PFSK-1 (cell line): ENCODE measurements at regions not wholly inside any gene's neighbourhood (a gene's known extent, or its start where the extent isn't known, plus 50 kb on each side); places are given as distances from the start of the nearest gene placed in this dataset.

Experiments
- FOXP2 ChIP-seq: optimal IDR thresholded peaks from 2 replicates; pipeline ENCODE3; 2011; ENCODE audit warnings: borderline replicate concordance, control low read depth, inconsistent platforms; ENCODE audit not compliant: insufficient read depth; ENCODE audit errors: extremely low read length, extremely low read depth
- POLR2AphosphoS5 ChIP-seq: IDR thresholded peaks from 2 replicates; pipeline ENCODE4 v1.6.1; 2012; ENCODE audit warnings: low read depth, mild to moderate bottlenecking, control low read depth, low read length, moderate library complexity
- SIN3A ChIP-seq: IDR thresholded peaks from 2 replicates; pipeline ENCODE4 v1.6.1; 2012; ENCODE audit warnings: mild to moderate bottlenecking, low read length, moderate library complexity, borderline replicate concordance; ENCODE audit not compliant: insufficient read depth
- TAF1 ChIP-seq: IDR thresholded peaks from 2 replicates; pipeline ENCODE4 v1.6.1; 2012; ENCODE audit warnings: low read length, control low read depth, borderline replicate concordance; ENCODE audit not compliant: insufficient read depth
- TF ChIP-seq, protein P1 (sequence below), 2 experiments: IDR thresholded peaks; 2 replicates each; pipeline versions ENCODE4 v1.6.1 to v1.8.0; 2011 to 2012; ENCODE audit warnings: low read depth in 2 of 2, low read length in 2 of 2, control low read depth in 1 of 2, inconsistent platforms in 1 of 2, mild to moderate bottlenecking in 1 of 2, moderate library complexity in 1 of 2; ENCODE audit not compliant: insufficient read depth in 1 of 2

DNA sequence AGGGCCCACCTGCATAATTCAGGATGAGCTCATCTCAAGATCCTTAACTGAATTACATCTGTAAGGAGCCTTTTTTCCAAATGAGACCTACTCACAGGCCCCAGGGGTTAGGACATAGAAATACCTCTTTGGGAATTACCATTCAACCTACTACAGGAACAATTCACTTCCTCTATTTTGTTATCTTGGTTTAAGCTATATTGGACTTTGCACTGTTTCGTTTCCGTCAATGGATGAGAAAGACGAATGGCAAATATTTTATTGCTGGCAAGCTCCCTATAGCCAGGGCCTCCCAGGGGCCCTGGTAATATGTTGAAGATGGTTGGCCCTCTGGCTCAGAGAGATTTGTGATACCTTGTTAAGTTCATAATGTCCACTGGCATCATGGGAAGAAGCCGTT lies 384.2 kb upstream of the DUSP10 start:
- no peak for TF ChIP-seq TAF1
- TF ChIP-seq FOXP2 = no peak
- no peak for TF ChIP-seq POLR2AphosphoS5
- TF ChIP-seq, protein P1, sequence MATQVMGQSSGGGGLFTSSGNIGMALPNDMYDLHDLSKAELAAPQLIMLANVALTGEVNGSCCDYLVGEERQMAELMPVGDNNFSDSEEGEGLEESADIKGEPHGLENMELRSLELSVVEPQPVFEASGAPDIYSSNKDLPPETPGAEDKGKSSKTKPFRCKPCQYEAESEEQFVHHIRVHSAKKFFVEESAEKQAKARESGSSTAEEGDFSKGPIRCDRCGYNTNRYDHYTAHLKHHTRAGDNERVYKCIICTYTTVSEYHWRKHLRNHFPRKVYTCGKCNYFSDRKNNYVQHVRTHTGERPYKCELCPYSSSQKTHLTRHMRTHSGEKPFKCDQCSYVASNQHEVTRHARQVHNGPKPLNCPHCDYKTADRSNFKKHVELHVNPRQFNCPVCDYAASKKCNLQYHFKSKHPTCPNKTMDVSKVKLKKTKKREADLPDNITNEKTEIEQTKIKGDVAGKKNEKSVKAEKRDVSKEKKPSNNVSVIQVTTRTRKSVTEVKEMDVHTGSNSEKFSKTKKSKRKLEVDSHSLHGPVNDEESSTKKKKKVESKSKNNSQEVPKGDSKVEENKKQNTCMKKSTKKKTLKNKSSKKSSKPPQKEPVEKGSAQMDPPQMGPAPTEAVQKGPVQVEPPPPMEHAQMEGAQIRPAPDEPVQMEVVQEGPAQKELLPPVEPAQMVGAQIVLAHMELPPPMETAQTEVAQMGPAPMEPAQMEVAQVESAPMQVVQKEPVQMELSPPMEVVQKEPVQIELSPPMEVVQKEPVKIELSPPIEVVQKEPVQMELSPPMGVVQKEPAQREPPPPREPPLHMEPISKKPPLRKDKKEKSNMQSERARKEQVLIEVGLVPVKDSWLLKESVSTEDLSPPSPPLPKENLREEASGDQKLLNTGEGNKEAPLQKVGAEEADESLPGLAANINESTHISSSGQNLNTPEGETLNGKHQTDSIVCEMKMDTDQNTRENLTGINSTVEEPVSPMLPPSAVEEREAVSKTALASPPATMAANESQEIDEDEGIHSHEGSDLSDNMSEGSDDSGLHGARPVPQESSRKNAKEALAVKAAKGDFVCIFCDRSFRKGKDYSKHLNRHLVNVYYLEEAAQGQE (IDR thresholded peaks at IDR 0.05; ENCODE audit: insufficient read depth in 1 of 2, low read depth in 2 of 2, low read length in 2 of 2) = no peak
- no peak for TF ChIP-seq SIN3A

DNA sequence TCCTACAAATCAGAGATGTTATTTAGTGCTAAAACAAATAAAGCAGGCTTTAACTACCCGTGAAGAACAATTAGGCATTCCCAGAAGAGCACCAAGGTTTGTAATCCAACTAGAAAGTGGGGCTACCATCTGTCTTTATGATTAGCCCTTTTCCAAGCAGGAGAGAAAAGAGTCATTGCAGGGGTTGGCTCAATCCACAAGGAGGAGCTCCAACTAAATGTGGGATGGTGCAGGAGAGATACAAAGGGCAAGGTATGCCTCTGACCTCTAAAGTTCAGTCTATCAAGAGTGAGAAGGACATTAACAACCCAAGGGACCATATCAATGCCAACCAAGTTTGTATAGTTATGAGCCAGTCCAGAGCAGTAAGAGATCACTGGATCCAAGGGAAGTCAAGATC lies 382.7 kb upstream of the DUSP10 start:
- TF ChIP-seq TAF1 = no peak
- TF ChIP-seq POLR2AphosphoS5 = no peak
- TF ChIP-seq, protein P1 (IDR thresholded peaks at IDR 0.05; ENCODE audit: insufficient read depth in 1 of 2, low read depth in 2 of 2, low read length in 2 of 2) = no peak
- no peak for TF ChIP-seq SIN3A
- no peak for TF ChIP-seq FOXP2

DNA sequence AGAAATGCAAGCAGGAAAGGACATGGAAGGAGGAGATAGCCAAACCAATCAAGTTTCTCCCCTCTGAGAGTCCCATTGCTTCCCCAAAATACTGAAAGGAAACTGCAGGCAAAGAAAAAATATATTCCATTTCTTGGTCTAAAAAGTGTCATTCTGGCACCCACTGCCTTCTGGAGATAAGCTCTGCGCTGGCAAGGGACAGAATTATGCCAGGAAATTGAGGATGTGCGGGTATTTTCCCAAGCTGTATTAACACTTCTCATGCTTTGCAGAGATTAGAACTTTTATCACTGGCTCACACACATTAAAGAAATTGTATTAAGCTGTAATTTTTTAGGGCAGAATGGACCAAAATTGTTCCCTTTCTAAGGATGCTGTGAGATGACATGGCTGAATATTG lies 381.2 kb upstream of the DUSP10 start:
- TF ChIP-seq POLR2AphosphoS5 = no peak
- no peak for TF ChIP-seq SIN3A
- no peak for TF ChIP-seq TAF1
- TF ChIP-seq FOXP2 = no peak
- TF ChIP-seq, protein P1 (IDR thresholded peaks at IDR 0.05; ENCODE audit: insufficient read depth in 1 of 2, low read depth in 2 of 2, low read length in 2 of 2) = no peak

DNA sequence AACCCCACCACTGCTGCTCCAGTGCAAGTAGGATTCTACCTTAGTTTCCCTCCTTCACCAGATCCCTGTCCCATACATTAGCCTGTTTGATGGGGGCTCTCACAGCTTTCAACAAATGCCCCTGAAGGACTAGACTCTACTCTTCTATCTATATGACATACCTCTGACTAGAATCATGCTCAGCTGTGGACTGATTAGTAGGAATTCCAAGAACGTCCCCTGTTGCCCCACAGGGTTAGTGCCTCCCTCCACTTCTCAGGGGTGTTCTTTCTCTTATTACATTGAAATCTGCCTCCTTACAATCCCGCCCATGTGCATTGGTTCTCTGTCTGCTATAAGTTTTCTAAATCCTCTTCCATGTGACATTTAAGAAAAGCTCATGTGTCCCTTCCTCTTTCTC lies 375.9 kb upstream of the DUSP10 start:
- TF ChIP-seq SIN3A = no peak
- TF ChIP-seq, protein P1 (IDR thresholded peaks at IDR 0.05; ENCODE audit: insufficient read depth in 1 of 2, low read depth in 2 of 2, low read length in 2 of 2) = no peak
- TF ChIP-seq FOXP2 = no peak
- TF ChIP-seq POLR2AphosphoS5 = no peak
- TF ChIP-seq TAF1 = no peak

DNA sequence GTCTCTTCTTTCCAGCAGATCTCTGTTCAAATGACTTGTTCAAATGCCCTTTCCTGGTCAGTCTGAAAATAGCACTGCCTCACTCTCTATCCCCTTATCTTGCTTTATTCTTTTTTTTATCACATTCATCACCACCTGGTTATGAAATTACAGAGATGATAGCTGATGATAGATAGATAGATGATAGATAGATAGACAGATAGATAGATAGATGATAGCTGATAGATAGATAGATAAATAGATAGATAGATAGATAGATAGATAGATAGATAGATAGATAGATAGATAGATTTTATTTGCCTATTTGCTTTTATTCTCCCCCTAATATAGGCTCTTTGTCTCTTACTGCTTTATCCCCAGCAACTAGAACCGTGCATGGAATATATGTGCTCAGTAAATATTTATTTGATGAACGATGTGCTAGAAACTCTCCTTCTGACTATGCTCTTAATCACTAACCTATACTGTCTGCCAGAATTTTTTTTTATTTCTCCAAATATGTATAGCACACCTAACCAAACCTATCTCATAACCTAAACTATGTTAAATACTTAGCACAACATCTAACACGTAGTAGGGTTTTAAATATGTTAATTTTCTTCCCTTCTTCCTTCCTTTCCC lies 372.8 kb upstream of the DUSP10 start:
- TF ChIP-seq POLR2AphosphoS5 = no peak
- TF ChIP-seq SIN3A = no peak
- no peak for TF ChIP-seq FOXP2
- TF ChIP-seq, protein P1 (IDR thresholded peaks at IDR 0.05; ENCODE audit: insufficient read depth in 1 of 2, low read depth in 2 of 2, low read length in 2 of 2) = no peak
- no peak for TF ChIP-seq TAF1
